ENCODE measurements at regions not wholly inside any gene's neighbourhood (a gene's known extent, or its start where the extent isn't known, plus 50 kb on each side); places are given as distances from the start of the nearest gene placed in this dataset.

- TF ChIP-seq CTCF (IDR thresholded peaks at IDR 0.05) (no peak), ZFX (IDR thresholded peaks at IDR 0.05; ENCODE audit: borderline replicate concordance) (no peak)
These were observed 297.0 kb upstream of the DSEL start for GRCh38 chr18:67813380-67814028.
